Naive B cell (primary cell): ENCODE measurements at regions not wholly inside any gene's neighbourhood (a gene's known extent, or its start where the extent isn't known, plus 50 kb on each side); places are given as distances from the start of the nearest gene placed in this dataset.

Experiments used
- ATAC-seq, 2 donors: fragments of 150-1000 bp; cut with Tn5 transposase; 2 replicates each; pipeline ENCODE4 v1.10.0; 2021; ENCODE audit warnings: low read depth in 2 of 2, mild to moderate bottlenecking in 2 of 2, moderate library complexity in 2 of 2
- DNase-seq: peaks from one replicate; pipeline ENCODE4 v3.0.0; 2022
- H3K27ac Mint-ChIP-seq, 6 donors: one replicate each; pipeline ENCODE4 v1.8.0; 2020 to 2022; ENCODE audit warnings: mild to moderate bottlenecking in 6 of 6, mixed read lengths in 6 of 6, moderate library complexity in 5 of 6, inconsistent platforms in 2 of 6
- H3K27me3 Mint-ChIP-seq, 3 donors: one replicate each; pipeline ENCODE4 v1.8.0; 2021 to 2022; ENCODE audit warnings: mixed read lengths in 3 of 3, mild to moderate bottlenecking in 1 of 3
- H3K36me3 Mint-ChIP-seq, 2 donors: one replicate each; pipeline ENCODE4 v1.8.0; 2020 to 2022; ENCODE audit warnings: mixed read lengths in 2 of 2, inconsistent platforms in 1 of 2, mild to moderate bottlenecking in 1 of 2
- H3K4me1 Mint-ChIP-seq, 3 donors: one replicate each; pipeline ENCODE4 v1.8.0; 2020 to 2022; ENCODE audit warnings: mixed read lengths in 3 of 3, inconsistent platforms in 1 of 3, mild to moderate bottlenecking in 1 of 3, moderate library complexity in 1 of 3
- H3K4me3 Mint-ChIP-seq, 8 donors: one replicate each; pipeline ENCODE4 v1.8.0; 2020 to 2022; ENCODE audit warnings: mild to moderate bottlenecking in 8 of 8, mixed read lengths in 8 of 8, moderate library complexity in 8 of 8, inconsistent platforms in 2 of 8
- H3K9me3 Mint-ChIP-seq, 7 donors: one replicate each; pipeline ENCODE4 v1.8.0; 2020 to 2022; ENCODE audit warnings: mixed read lengths in 7 of 7, mild to moderate bottlenecking in 5 of 7, inconsistent platforms in 2 of 7, moderate library complexity in 1 of 7

DNA sequence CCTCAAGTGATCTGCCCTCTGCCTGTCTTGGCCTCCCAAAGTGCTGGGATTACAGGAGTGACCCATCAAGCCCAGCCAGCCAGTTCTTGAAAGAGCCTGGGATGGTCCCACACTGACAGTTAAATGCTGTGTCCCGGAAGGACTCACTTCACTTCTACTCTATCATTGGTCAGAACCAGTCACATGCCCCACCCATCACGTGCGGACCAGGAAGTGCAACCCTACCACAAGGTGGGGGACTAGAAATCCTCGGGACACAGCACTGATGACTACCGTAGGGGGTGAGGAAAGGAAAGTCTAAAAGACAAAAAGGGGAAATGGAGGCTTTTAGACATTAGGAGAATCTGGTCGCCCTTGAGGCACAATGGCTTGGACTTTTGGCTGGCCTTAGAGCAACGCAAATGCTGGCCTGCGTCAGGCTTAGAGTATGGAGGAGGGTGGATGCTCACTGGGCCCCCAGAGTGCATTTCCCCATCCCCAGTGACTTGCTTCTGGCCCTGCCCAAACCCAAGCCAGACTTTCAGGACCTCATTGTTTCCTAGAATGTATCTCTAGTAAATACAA is 207.7 kb downstream of the TTC8 start:
- peaks cover 0 to 6% (median 0%) of the 10 kb centered on the region in 3 donors for H3K4me1 Mint-ChIP-seq
- peaks cover 0 to 4% of the 10 kb centered on the region in 2 donors for H3K36me3 Mint-ChIP-seq
- no peak overlapping the region for H3K27ac Mint-ChIP-seq
- DNase-seq (no peak), ATAC-seq (no peak)
- H3K27me3 Mint-ChIP-seq = peaks cover 52 to 53% (median 52%) of the 10 kb centered on the region in 3 donors
- no peak overlapping the region for H3K4me3 Mint-ChIP-seq
- H3K9me3 Mint-ChIP-seq = peaks cover 0 to 10% (median 4%) of the 10 kb centered on the region in 7 donors

DNA sequence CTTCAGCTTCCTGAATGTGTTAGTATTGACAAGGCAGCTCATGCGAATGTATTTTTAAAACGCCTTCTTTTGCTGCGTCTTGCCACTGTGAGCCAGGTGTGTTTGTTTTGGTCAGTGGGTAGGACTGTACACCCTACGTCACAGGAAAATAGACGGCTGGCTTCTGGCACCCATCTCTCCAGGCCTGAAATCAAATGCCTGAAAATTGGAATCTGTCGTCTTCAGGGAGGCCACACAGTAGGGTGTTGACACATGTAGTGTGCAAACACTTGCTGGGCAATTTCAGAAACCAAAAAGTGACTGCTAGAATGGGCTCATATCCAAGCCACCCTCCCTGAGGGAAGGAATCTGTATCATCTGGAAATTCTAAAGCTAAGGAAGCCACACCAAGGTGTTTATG is 209.3 kb downstream of the TTC8 start:
- Mint-ChIP-seq H3K27ac (no peak overlapping the region), H3K9me3 (peaks cover 0 to 6% (median 3%) of the 10 kb centered on the region in 7 donors), H3K27me3 (peaks cover 47 to 57% (median 54%) of the 10 kb centered on the region in 3 donors), H3K36me3 (peaks cover 0 to 8% of the 10 kb centered on the region in 2 donors), H3K4me1 (no peaks in the 10 kb centered on the region), H3K4me3 (no peak overlapping the region)
- ATAC-seq (no peak), DNase-seq (no peak)

DNA sequence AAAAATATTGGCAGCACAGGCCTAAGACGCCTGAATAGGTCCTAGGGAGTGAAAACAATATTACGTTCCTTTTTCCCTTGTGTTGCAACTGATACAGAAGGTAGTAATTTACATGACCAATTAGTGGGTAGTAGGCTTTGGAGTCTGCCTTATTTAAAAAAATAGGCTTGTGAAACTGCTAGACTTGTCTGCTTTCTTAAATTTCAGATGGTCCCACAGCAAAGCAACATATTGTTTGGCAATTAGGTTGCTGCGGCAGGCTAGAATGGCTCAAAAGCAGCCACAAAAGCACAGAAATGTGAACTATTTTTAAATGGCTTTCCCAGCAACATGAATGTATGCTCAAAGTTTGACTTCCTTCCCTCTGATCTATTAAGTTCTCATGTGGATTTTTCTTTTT is 211.9 kb downstream of the TTC8 start:
- Mint-ChIP-seq H3K27me3 (peaks cover 29 to 52% (median 47%) of the 10 kb centered on the region in 3 donors), H3K27ac (no peak overlapping the region), H3K4me1 (peaks cover 5 to 15% (median 14%) of the 10 kb centered on the region in 3 donors), H3K4me3 (no peak overlapping the region), H3K36me3 (peaks cover 0 to 8% of the 10 kb centered on the region in 2 donors), H3K9me3 (peaks cover 0 to 4% (median 2%) of the 10 kb centered on the region in 7 donors)
- ATAC-seq = no peak
- DNase-seq = no peak

DNA sequence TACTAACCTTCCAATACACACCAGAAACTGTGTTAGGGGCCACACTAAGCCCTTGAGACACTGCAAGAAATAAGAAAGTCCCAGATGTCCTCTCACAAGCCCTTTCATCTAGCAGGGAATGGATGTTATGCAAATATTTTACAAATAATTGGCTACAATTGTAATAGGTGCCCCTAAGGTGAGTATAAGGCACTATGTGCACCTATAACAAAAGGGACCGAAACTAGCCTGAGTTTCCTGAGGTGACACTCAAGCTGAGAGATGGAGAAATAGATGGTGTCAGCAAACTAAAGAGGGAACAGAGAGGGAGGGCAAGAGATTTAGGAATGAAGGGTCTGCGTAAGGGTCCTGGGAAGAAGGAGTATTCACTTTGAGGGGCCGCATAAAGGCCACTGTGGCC is 212.6 kb downstream of the TTC8 start:
- no peak for DNase-seq
- peaks cover 0 to 8% (median 4%) of the 10 kb centered on the region in 7 donors for H3K9me3 Mint-ChIP-seq
- peak overlapping the region in 1 of 6 donors; percentile 9 for H3K27ac Mint-ChIP-seq
- peak overlapping the region in 1 of 8 donors; percentile 3 for H3K4me3 Mint-ChIP-seq
- peaks cover 0 to 8% of the 10 kb centered on the region in 2 donors for H3K36me3 Mint-ChIP-seq
- ATAC-seq = no peak
- H3K27me3 Mint-ChIP-seq = peaks cover 29 to 53% (median 47%) of the 10 kb centered on the region in 3 donors
- peaks cover 5 to 15% (median 15%) of the 10 kb centered on the region in 3 donors for H3K4me1 Mint-ChIP-seq

DNA sequence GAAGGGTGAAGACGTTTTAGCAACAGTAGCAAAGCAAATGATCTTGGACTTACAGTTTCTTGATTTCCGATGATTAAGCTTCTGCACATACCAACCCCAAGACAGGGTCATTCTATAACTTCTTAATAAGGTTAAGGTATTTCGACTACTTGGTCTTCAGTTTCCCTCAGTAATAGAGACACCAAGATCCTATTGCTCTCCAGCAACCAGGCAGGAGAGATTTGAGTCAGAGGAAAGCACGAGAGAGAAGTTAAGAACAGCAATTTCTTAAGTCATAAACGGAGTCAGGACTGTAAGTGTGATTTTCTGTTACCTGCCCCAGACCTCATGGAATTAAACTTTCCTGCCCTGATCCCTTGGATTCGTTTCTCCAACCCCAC is 215.6 kb downstream of the TTC8 start:
- peaks cover 23 to 51% (median 45%) of the 10 kb centered on the region in 3 donors for H3K27me3 Mint-ChIP-seq

DNA sequence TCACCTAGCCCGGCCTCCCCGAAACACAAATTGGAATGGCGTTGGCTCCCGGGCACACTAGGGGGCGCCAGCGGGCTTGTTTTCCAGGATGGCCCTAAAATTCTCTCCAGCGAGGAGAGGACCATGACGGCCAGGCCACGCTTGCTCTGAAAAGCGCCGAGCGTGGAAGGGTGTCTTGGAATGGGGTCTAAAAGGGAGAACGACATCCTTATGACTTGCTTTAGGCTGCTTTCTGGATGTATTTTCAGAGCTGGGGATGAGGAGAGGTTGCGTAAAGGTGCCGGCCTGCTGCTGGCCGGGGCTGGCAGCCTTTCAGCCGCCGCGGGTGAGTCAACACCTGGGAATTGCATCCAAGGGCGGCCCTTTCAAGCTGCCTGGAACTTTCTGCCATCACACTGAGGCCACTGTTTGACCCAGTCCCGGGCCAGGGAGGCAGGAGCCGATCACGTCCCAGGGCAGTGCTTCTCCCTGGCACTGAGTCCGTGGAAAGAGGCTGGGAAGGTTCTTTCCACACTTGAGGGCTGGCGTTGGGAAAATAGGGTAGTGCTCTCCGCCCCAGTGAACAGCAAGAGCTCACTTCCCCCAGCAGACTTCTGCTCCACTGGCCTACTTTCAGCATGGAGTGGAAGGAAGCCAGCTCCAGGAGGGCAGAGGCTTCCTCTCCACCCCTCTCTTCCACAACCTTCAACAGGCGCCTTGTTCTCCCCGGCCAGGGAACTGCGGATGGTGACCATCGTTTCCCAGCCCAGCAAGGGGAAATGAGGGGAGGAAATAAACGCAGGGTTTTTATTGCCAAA is 216.2 kb downstream of the TTC8 start:
- peaks cover 0 to 8% of the 10 kb centered on the region in 2 donors for H3K36me3 Mint-ChIP-seq
- peak overlapping the region; percentile 58 to 89 (median 82) for H3K4me3 Mint-ChIP-seq
- H3K27ac Mint-ChIP-seq = peak overlapping the region in 3 of 6 donors; percentile 32 to 63 (median 49)
- H3K27me3 Mint-ChIP-seq = peaks cover 19 to 45% (median 39%) of the 10 kb centered on the region in 3 donors
- ATAC-seq (peak; percentile 61 to 71), DNase-seq (peak; percentile 66)
- H3K4me1 Mint-ChIP-seq = peaks cover 5 to 15% (median 15%) of the 10 kb centered on the region in 3 donors
- peaks cover 4 to 17% (median 5%) of the 10 kb centered on the region in 7 donors for H3K9me3 Mint-ChIP-seq

More for the DNA sequence above, 215.6 kb downstream of the TTC8 start:
- Mint-ChIP-seq H3K9me3 (peaks cover 4 to 17% (median 5%) of the 10 kb centered on the region in 7 donors), H3K36me3 (peaks cover 0 to 8% of the 10 kb centered on the region in 2 donors), H3K27ac (peak overlapping the region in 1 of 6 donors; percentile 49), H3K4me1 (peaks cover 5 to 15% (median 15%) of the 10 kb centered on the region in 3 donors), H3K4me3 (peak overlapping the region in 6 of 8 donors; percentile 76 to 89 (median 82))
- ATAC-seq = no peak
- DNase-seq = no peak

DNA sequence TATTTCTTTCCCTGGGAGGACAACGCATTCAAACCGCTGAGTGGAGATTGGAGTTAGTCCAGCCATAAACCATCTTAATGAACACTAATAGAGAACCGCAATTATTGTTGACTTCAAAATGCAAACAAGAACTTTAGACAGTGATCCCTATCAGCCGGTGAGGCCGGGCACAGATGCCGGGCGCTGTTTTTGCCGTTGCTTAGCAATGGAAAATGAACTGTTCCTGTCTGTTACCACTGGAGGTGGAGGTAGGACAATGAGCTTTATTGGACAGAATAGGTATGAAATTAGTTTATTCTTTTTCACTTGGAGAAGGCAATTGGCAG is 216.8 kb downstream of the TTC8 start:
- Mint-ChIP-seq H3K27me3 (peaks cover 15 to 41% (median 35%) of the 10 kb centered on the region in 3 donors), H3K27ac (peak overlapping the region in 1 of 6 donors; percentile 32), H3K4me1 (peaks cover 5 to 15% (median 15%) of the 10 kb centered on the region in 3 donors), H3K9me3 (peaks cover 4 to 17% (median 5%) of the 10 kb centered on the region in 7 donors), H3K36me3 (peaks cover 0 to 8% of the 10 kb centered on the region in 2 donors), H3K4me3 (peak overlapping the region in 6 of 8 donors; percentile 76 to 89 (median 82))
- ATAC-seq (peak; percentile 27 to 43), DNase-seq (no peak)

DNA sequence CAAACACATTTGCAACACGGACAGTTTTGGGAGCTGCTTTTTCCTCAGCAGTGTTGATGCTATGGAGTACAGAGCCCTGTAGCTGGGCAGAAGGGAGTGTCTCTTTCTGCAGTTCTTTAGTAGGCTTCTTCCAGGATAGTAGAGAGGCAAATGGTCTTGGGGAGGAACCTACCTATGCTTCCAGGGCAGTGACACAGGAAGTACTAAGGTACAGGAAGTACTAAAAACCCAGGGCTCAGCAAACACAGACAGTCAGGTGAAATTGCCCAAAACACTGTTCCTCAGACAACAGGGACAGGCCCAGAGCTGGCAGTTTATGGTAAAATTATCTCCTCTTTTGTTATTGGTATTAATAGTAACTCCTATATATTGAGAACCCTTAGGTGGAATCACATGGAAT is 217.6 kb downstream of the TTC8 start:
- Mint-ChIP-seq H3K27me3 (peaks cover 10 to 37% (median 29%) of the 10 kb centered on the region in 3 donors), H3K4me1 (peaks cover 5 to 15% (median 15%) of the 10 kb centered on the region in 3 donors), H3K9me3 (peaks cover 2 to 17% (median 5%) of the 10 kb centered on the region in 7 donors), H3K27ac (no peak overlapping the region), H3K36me3 (peaks cover 0 to 5% of the 10 kb centered on the region in 2 donors), H3K4me3 (no peak overlapping the region)
- DNase-seq = no peak
- ATAC-seq = no peak

DNA sequence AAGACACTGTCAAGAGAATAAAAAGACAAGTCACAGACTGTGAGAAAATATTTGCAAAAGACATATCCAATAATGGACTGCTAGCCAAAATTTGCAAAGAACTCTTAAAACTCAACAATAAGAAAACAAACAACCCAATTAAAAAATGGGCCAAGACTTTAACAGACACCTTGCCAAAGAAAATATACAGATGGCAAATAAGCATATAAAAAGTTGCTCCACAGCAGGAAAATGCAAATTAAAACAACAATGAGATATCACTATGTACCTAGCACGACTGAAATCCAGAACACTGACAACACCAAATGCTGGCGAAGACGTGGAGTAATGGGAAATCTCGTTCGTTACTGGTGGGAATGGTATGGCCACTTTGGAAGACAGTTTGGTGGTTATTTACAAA is 228.9 kb downstream of the TTC8 start:
- Mint-ChIP-seq H3K4me1 (peaks cover 0 to 6% (median 0%) of the 10 kb centered on the region in 3 donors), H3K9me3 (peaks cover 7 to 24% (median 13%) of the 10 kb centered on the region in 7 donors), H3K4me3 (no peak overlapping the region), H3K27ac (no peak overlapping the region), H3K27me3 (peaks cover 0 to 8% (median 0%) of the 10 kb centered on the region in 3 donors), H3K36me3 (peaks cover 5 to 20% of the 10 kb centered on the region in 2 donors)
- ATAC-seq (no peak), DNase-seq (no peak)

DNA sequence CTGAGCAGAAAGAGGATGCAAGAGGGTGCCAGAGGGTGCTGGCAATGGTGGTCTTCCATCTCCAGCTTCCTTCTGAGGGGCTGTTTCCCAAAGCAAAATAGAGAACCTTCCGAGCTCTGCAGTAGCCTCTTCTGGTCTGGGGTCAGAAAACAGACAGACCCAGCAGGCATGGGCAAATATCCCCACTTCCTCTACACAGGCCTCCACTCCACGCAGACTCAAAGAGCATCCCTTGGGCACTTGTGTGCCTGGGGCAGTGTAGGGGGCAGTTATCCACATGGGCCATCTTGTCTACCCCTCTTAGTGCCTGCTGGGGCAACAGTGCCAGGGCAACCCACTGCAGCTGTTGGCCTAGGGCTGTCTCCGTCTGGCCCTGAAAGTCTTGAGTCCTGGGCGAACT is 231.9 kb downstream of the TTC8 start:
- ATAC-seq = no peak

DNA sequence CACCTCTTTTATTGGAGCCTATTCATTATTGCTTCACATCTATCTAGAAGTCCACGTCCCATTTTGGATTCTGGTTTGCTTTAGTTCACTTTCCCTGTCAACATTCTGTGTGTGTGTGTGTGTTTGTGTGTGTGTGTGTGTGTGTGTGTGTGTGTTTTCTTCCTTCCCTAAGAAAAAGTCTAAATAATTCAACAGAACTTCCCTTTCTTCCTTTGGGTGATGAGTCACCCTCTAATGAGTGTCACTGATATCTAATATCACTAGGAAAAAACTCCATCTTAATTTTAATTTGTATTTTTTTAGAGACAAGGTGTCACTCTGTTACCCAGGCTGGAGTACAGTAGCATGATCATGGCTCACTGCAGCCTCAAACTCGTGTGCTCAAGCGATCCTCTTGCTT is 234.2 kb downstream of the TTC8 start:
- peaks cover 4 to 7% (median 4%) of the 10 kb centered on the region in 3 donors for H3K27me3 Mint-ChIP-seq
- peaks cover 0 to 4% (median 3%) of the 10 kb centered on the region in 7 donors for H3K9me3 Mint-ChIP-seq
- H3K27ac Mint-ChIP-seq = no peak overlapping the region
- no peak overlapping the region for H3K4me3 Mint-ChIP-seq
- DNase-seq = no peak
- no peak for ATAC-seq
- peaks cover 0 to 6% (median 0%) of the 10 kb centered on the region in 3 donors for H3K4me1 Mint-ChIP-seq
- H3K36me3 Mint-ChIP-seq = no peaks in the 10 kb centered on the region

More for the DNA sequence above, 231.9 kb downstream of the TTC8 start:
- peaks cover 5 to 12% of the 10 kb centered on the region in 2 donors for H3K36me3 Mint-ChIP-seq
- H3K27me3 Mint-ChIP-seq = peaks cover 0 to 4% (median 0%) of the 10 kb centered on the region in 3 donors
- DNase-seq = no peak
- H3K9me3 Mint-ChIP-seq = peaks cover 8 to 23% (median 13%) of the 10 kb centered on the region in 7 donors
- peaks cover 0 to 6% (median 0%) of the 10 kb centered on the region in 3 donors for H3K4me1 Mint-ChIP-seq
- H3K27ac Mint-ChIP-seq = no peak overlapping the region
- no peak overlapping the region for H3K4me3 Mint-ChIP-seq

DNA sequence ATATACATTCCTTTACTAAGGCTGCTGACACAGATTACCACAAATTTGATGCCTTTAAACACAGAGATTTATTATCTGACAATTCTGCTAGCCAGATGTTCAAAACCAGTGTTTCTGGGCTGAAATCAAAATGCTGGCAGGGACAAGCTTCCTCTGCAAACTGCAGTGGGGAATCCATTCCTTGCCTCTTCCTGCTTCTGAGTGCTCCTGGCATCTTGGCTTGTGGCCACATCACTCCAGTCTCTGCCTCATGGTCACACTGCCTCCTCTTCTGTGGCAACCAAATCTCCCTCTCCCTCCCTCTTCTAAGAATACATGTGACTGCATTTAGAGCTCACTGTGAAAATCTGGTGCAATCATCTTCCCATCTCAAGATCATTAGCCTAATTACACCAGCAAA is 235.7 kb downstream of the TTC8 start:
- Mint-ChIP-seq H3K9me3 (peaks cover 0 to 4% (median 2%) of the 10 kb centered on the region in 7 donors), H3K36me3 (no peaks in the 10 kb centered on the region), H3K27ac (peak overlapping the region in 1 of 6 donors; percentile 36), H3K4me1 (no peaks in the 10 kb centered on the region), H3K27me3 (peaks cover 4 to 16% (median 12%) of the 10 kb centered on the region in 3 donors), H3K4me3 (no peak overlapping the region)
- no peak for ATAC-seq
- DNase-seq = no peak

DNA sequence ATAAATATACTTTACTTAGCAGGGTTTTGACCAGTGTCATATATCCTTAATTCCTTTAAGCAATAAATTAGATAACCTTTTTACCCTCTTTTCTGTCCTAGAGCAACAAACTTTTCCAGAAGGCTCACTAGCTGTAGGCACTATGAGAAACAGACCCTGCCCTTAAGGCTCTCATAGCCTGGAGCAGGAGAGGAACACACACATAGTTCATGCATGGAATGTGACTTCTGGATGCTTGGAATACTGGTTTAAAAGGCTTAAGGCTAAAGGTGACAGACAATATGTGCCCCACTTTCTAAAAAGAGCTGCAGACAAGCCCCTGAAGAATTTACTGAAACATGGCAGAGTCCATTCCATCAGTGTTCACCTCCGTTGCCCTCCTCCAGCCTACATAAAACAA is 237.2 kb downstream of the TTC8 start:
- H3K4me3 Mint-ChIP-seq = no peak overlapping the region
- peaks cover 0 to 4% (median 2%) of the 10 kb centered on the region in 7 donors for H3K9me3 Mint-ChIP-seq
- H3K36me3 Mint-ChIP-seq = no peaks in the 10 kb centered on the region
- DNase-seq = no peak
- no peaks in the 10 kb centered on the region for H3K4me1 Mint-ChIP-seq
- H3K27me3 Mint-ChIP-seq = peaks cover 7 to 16% (median 12%) of the 10 kb centered on the region in 3 donors
- H3K27ac Mint-ChIP-seq = no peak overlapping the region
- no peak for ATAC-seq
